ENCODE measurements at regions not wholly inside any gene's neighbourhood (a gene's known extent, or its start where the extent isn't known, plus 50 kb on each side); places are given as distances from the start of the nearest gene placed in this dataset.

- TF ChIP-seq CTCF (IDR thresholded peaks at IDR 0.05): no peak
- no peak for TF ChIP-seq EZH2 (IDR thresholded peaks at IDR 0.05; ENCODE audit: borderline replicate concordance, insufficient read depth, low read depth, low read length, poor library complexity, severe bottlenecking)
Observed at GRCh38 chr22:34878171-34878570, 187.8 kb upstream of the ISX start.

Data from B cell (primary cell).